ENCODE measurements at regions not wholly inside any gene's neighbourhood (a gene's known extent, or its start where the extent isn't known, plus 50 kb on each side); places are given as distances from the start of the nearest gene placed in this dataset.

DNA sequence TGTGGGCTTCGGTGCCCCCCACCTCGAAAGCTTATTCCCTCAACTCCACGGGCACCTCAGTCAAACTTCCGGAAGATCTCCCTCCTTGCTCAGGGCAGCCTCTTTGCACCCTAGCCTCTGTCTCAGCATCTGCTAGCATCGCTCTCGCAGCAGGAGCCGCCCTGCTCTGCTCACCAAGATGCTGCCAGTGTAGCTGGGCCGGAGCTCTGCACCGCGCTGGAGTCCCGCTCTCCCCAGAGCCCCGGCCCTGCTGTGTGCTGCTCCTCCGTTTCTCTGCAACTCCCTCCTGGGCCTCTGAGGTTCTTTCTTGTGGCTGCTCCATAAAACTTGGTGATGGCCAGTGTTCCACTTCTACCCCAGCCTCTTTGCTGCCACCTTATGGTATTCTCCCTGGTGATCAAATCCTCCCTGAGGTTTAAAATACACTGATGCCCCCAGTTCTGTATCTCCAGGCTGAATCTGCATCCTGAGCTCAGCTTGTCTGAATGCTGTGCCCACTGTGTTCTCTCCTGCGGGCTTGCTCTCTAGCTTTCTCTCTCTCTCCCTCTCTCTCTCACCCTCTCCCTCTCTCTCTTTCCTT, 198.0 kb downstream of the UQCRFS1 start:
- TF ChIP-seq, protein P1, sequence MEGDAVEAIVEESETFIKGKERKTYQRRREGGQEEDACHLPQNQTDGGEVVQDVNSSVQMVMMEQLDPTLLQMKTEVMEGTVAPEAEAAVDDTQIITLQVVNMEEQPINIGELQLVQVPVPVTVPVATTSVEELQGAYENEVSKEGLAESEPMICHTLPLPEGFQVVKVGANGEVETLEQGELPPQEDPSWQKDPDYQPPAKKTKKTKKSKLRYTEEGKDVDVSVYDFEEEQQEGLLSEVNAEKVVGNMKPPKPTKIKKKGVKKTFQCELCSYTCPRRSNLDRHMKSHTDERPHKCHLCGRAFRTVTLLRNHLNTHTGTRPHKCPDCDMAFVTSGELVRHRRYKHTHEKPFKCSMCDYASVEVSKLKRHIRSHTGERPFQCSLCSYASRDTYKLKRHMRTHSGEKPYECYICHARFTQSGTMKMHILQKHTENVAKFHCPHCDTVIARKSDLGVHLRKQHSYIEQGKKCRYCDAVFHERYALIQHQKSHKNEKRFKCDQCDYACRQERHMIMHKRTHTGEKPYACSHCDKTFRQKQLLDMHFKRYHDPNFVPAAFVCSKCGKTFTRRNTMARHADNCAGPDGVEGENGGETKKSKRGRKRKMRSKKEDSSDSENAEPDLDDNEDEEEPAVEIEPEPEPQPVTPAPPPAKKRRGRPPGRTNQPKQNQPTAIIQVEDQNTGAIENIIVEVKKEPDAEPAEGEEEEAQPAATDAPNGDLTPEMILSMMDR (IDR thresholded peaks at IDR 0.05; ENCODE audit: low read depth, low read length, missing control alignments): no peak
- no peak overlapping the region for H3K4me3 ChIP-seq (replicated peaks; ENCODE audit: low read depth, low read length)
- no peak for DNase-seq (ENCODE audit: extremely low read depth, low read depth)

DNA sequence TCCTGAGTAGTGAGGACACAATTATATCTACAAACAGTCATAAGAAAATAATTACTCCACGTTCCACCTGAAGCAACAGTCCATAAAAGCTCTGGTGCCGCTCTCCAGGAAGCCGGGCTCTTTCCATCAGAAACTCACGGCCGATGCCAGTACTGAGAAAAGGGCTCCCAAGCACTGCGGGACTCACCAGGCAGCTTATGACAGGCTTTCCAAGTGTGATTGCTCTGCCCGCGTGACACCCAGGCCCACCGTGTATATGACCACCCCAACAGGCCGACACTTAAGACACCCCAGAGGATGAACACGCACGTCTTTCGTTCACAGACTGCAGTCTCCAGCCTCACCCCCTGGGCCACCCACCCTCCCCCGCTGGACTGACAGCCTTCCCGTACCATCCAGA, 199.0 kb downstream of the UQCRFS1 start:
- H3K4me3 ChIP-seq (replicated peaks; ENCODE audit: low read depth, low read length): no peak overlapping the region
- TF ChIP-seq, protein P1 (IDR thresholded peaks at IDR 0.05; ENCODE audit: low read depth, low read length, missing control alignments): no peak
- no peak for DNase-seq (ENCODE audit: extremely low read depth, low read depth)

DNA sequence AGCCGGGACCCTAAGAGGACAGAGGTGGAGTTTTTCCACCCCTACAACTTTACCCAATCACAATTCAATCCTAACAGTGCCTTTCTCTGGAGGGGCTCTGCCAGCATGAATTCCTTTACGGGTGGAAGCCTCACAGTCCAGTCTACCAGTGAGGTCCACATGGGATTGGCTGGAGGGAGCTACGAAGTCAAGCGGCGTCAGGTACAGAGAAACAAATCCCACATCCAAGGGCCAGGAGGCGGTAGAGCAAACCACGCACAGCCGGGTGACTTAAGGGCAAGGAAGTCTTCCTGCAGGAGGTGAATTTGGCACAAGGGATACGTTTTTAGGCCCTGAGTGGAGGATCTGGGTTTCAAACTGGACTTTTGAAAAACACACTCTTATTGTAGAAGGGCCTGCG, 199.6 kb downstream of the UQCRFS1 start:
- no peak for DNase-seq (ENCODE audit: extremely low read depth, low read depth)
- TF ChIP-seq, protein P1 (IDR thresholded peaks at IDR 0.05; ENCODE audit: low read depth, low read length, missing control alignments): no peak
- no peak overlapping the region for H3K4me3 ChIP-seq (replicated peaks; ENCODE audit: low read depth, low read length)

DNA sequence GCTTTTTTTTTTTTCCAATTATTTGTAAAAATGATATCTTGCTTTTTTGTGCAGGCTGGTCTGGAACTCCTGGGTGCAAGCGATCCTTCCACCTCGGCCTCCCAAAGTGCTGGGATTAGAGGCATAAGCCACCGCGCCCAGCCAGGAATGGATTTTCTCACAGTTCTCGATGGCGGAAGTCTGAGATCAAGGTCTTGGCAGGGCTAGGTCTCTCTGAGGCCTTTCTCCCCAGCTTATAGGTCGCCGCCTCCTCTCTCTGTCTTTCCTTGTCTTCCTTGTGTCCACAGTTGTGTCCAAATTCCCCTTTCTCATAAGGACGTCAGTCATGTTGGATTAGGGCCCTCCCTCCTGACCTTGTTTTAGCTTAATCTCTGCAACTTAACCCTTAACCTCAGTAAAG, 200.5 kb downstream of the UQCRFS1 start:
- TF ChIP-seq, protein P1 (IDR thresholded peaks at IDR 0.05; ENCODE audit: low read depth, low read length, missing control alignments): no peak
- no peak overlapping the region for H3K4me3 ChIP-seq (replicated peaks; ENCODE audit: low read depth, low read length)
- DNase-seq (ENCODE audit: extremely low read depth, low read depth): no peak

DNA sequence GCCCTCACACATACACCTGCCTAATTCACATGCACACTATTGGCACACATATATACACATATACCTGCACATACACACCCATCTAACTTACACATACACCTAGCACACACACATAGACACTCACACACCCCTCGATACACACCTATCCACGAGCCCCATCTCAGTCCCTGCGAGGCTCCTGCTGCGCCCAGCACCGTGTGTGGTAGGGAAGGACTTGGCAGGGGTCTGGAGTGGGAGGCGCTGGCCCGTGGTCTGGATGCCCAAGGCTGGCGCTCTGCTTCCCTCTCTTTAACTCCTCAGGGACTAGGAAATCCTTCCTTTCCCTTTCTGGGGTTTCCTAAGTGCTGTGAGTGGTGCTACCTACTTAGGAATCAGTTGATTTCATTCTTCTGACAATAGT, 202.7 kb downstream of the UQCRFS1 start:
- H3K4me3 ChIP-seq (replicated peaks; ENCODE audit: low read depth, low read length): no peak overlapping the region
- TF ChIP-seq, protein P1 (IDR thresholded peaks at IDR 0.05; ENCODE audit: low read depth, low read length, missing control alignments): no peak
- DNase-seq (ENCODE audit: extremely low read depth, low read depth): no peak

DNA sequence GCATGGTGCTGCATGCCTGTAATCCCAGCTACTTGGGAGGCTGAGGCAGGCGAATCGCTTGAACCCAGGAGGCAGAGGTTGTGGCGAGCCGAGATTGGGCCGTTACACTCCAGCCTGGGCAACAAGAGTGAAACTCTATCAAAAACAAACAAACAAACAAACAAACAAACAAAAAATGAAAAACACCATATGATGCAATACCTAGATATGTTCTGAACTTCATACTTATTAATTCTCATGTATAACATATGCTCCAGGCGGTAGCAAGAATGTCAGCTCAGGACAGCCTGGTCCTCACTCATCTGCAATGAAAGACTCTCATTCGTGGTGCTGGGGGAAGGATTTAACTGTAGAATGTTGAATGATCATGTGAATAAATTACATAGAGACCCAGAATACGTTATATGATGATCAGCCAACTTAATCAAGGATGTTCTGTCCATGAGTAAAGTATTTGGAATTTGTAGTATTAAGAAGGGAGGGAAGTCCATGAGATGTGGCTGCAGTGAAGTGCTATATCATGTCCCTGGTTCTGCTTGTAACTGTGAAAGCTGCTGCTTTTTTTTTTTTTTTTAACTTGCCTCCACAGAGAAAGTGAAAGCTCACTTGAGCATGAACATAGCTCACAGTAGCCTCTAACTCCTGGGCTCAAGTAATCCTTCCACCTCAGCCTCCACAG, 206.8 kb downstream of the UQCRFS1 start:
- no peak overlapping the region for H3K4me3 ChIP-seq (replicated peaks; ENCODE audit: low read depth, low read length)
- TF ChIP-seq, protein P1 (IDR thresholded peaks at IDR 0.05; ENCODE audit: low read depth, low read length, missing control alignments): no peak
- DNase-seq (ENCODE audit: extremely low read depth, low read depth): no peak
